OCI-LY1 (cell line): ENCODE measurements at regions not wholly inside any gene's neighbourhood (a gene's known extent, or its start where the extent isn't known, plus 50 kb on each side); places are given as distances from the start of the nearest gene placed in this dataset.

Source experiments
- EZH2 ChIP-seq: fragments of 200-600 bp; sonication (generic), shearing (Covaris generic); IDR thresholded peaks from 2 replicates; pipeline ENCODE4 v1.8.0; 2017; ENCODE audit warnings: borderline replicate concordance, mixed run types, mild to moderate bottlenecking, antibody characterized with exemption, low read length, moderate library complexity, mixed read lengths
- TF ChIP-seq, protein P1 (sequence below): fragments of 200-600 bp; sonication (generic), shearing (Covaris generic); IDR thresholded peaks from 2 replicates; pipeline ENCODE4 v1.5.1; 2017; ENCODE audit warnings: mild to moderate bottlenecking, antibody characterized with exemption, low read length, moderate library complexity, mixed read lengths

DNA sequence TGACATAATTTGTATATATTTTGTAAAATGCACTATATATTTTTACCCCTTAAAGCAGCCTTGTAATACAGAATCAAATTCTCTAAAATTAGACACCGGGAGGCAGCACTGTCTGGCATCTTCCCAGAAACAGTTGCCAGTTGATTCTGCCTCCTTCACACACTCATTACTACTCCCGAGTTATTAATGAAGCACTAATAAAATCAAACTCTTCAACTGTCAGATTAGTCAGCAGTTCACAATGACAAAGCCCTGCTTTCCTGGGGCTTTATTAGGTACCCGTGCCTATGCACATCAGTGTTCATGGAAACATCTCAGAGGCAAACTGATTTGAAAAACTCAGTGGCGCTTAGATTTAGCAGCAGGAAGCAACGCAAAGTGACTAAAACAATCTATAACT lies 103.5 kb upstream of the VEGFC start:
- TF ChIP-seq, protein P1, sequence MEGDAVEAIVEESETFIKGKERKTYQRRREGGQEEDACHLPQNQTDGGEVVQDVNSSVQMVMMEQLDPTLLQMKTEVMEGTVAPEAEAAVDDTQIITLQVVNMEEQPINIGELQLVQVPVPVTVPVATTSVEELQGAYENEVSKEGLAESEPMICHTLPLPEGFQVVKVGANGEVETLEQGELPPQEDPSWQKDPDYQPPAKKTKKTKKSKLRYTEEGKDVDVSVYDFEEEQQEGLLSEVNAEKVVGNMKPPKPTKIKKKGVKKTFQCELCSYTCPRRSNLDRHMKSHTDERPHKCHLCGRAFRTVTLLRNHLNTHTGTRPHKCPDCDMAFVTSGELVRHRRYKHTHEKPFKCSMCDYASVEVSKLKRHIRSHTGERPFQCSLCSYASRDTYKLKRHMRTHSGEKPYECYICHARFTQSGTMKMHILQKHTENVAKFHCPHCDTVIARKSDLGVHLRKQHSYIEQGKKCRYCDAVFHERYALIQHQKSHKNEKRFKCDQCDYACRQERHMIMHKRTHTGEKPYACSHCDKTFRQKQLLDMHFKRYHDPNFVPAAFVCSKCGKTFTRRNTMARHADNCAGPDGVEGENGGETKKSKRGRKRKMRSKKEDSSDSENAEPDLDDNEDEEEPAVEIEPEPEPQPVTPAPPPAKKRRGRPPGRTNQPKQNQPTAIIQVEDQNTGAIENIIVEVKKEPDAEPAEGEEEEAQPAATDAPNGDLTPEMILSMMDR: no peak
- TF ChIP-seq EZH2: no peak
